Chondrocyte (in vitro differentiated cells): ENCODE measurements at regions not wholly inside any gene's neighbourhood (a gene's known extent, or its start where the extent isn't known, plus 50 kb on each side); places are given as distances from the start of the nearest gene placed in this dataset.

ENCODE experiments used
- DNase-seq: peaks from one replicate; pipeline ENCODE4 v3.0.0; 2021; ENCODE audit warnings: mixed read lengths, low spot score
- H3K27ac Mint-ChIP-seq: one replicate; pipeline ENCODE4 v1.8.0; 2021; ENCODE audit warnings: mild to moderate bottlenecking, moderate library complexity, mixed read lengths; ENCODE audit not compliant: unreplicated experiment
- H3K27me3 Mint-ChIP-seq: 2 replicates; pipeline ENCODE4 v1.8.0; 2021; ENCODE audit warnings: low read depth, mixed read lengths
- H3K36me3 Mint-ChIP-seq: 2 replicates; pipeline ENCODE4 v1.8.0; 2021; ENCODE audit warnings: low read depth, mixed read lengths
- H3K4me1 Mint-ChIP-seq: 2 replicates; pipeline ENCODE4 v1.8.0; 2021; ENCODE audit warnings: low read depth, mild to moderate bottlenecking, mixed read lengths
- H3K4me3 Mint-ChIP-seq: one replicate; pipeline ENCODE4 v1.8.0; 2021; ENCODE audit warnings: mild to moderate bottlenecking, moderate library complexity, mixed read lengths; ENCODE audit not compliant: unreplicated experiment
- H3K9me3 Mint-ChIP-seq: 2 replicates; pipeline ENCODE4 v1.8.0; 2021; ENCODE audit warnings: low read depth, mixed read lengths
- TF ChIP-seq, protein P1 (sequence below): fragments of 200-600 bp; sonication (generic); IDR thresholded peaks from 2 replicates; pipeline ENCODE4 v1.5.0; 2021; ENCODE audit warnings: antibody characterized with exemption, mild to moderate bottlenecking, moderate library complexity

DNA sequence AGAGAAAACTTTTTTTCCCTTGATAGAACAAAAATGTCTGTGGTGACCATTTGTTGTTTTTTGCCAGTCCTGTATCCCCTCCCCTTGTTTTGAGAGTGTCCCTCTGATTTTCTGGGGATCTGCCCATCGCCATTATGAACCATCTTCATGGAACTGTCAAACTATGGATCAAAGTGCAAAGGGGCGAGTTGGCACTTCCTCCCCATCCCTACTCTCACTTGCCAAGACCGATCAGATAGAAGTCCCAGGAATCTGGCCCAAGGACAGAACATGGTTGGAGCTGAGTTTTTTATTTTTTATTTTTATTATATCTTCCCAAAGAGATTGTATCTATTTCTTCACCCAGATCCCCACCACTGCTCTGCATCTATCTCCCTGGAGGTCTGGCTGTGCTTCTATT lies 221.4 kb downstream of the IKZF2 start:
- H3K4me1 Mint-ChIP-seq = peaks cover 3% of the 10 kb centered on the region
- peaks cover under 1% of the 10 kb centered on the region for H3K9me3 Mint-ChIP-seq
- H3K27ac Mint-ChIP-seq = no peak overlapping the region
- peaks cover 2% of the 10 kb centered on the region for H3K36me3 Mint-ChIP-seq
- TF ChIP-seq, protein P1, sequence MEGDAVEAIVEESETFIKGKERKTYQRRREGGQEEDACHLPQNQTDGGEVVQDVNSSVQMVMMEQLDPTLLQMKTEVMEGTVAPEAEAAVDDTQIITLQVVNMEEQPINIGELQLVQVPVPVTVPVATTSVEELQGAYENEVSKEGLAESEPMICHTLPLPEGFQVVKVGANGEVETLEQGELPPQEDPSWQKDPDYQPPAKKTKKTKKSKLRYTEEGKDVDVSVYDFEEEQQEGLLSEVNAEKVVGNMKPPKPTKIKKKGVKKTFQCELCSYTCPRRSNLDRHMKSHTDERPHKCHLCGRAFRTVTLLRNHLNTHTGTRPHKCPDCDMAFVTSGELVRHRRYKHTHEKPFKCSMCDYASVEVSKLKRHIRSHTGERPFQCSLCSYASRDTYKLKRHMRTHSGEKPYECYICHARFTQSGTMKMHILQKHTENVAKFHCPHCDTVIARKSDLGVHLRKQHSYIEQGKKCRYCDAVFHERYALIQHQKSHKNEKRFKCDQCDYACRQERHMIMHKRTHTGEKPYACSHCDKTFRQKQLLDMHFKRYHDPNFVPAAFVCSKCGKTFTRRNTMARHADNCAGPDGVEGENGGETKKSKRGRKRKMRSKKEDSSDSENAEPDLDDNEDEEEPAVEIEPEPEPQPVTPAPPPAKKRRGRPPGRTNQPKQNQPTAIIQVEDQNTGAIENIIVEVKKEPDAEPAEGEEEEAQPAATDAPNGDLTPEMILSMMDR = no peak
- DNase-seq = no peak
- H3K4me3 Mint-ChIP-seq = no peak overlapping the region
- H3K27me3 Mint-ChIP-seq = no peaks in the 10 kb centered on the region

GRCh38 chr2:212929116-212929515 lies 222.3 kb downstream of the IKZF2 start:
- peaks cover 4% of the 10 kb centered on the region for H3K9me3 Mint-ChIP-seq
- H3K27ac Mint-ChIP-seq = no peak overlapping the region
- no peak for DNase-seq
- no peak overlapping the region for H3K4me3 Mint-ChIP-seq
- TF ChIP-seq, protein P1 = no peak
- H3K36me3 Mint-ChIP-seq = peaks cover 4% of the 10 kb centered on the region
- peaks cover 3% of the 10 kb centered on the region for H3K4me1 Mint-ChIP-seq
- no peaks in the 10 kb centered on the region for H3K27me3 Mint-ChIP-seq

- DNase-seq = no peak
- Mint-ChIP-seq H3K36me3 (peaks cover 4% of the 10 kb centered on the region), H3K4me1 (peaks cover 3% of the 10 kb centered on the region), H3K27me3 (no peaks in the 10 kb centered on the region), H3K4me3 (no peak overlapping the region), H3K27ac (no peak overlapping the region), H3K9me3 (peaks cover 4% of the 10 kb centered on the region)
- TF ChIP-seq, protein P1 = no peak
Measured at GRCh38 chr2:212928681-212929080, 222.7 kb downstream of the IKZF2 start.

GRCh38 chr2:212926940-212927339 lies 224.5 kb downstream of the IKZF2 start:
- DNase-seq = no peak
- Mint-ChIP-seq H3K4me1 (peaks cover 3% of the 10 kb centered on the region), H3K9me3 (peaks cover 4% of the 10 kb centered on the region), H3K27ac (no peak overlapping the region), H3K4me3 (no peak overlapping the region), H3K36me3 (peaks cover 2% of the 10 kb centered on the region), H3K27me3 (no peaks in the 10 kb centered on the region)
- TF ChIP-seq, protein P1 = no peak

GRCh38 chr2:212923393-212923792 lies 228.0 kb downstream of the IKZF2 start:
- TF ChIP-seq, protein P1 = no peak
- H3K27me3 Mint-ChIP-seq = no peaks in the 10 kb centered on the region
- H3K9me3 Mint-ChIP-seq = peaks cover 6% of the 10 kb centered on the region
- H3K27ac Mint-ChIP-seq = no peak overlapping the region
- H3K36me3 Mint-ChIP-seq = peaks cover 2% of the 10 kb centered on the region
- no peak for DNase-seq
- no peak overlapping the region for H3K4me3 Mint-ChIP-seq
- no peaks in the 10 kb centered on the region for H3K4me1 Mint-ChIP-seq
